Neural cell (in vitro differentiated cells): ENCODE measurements at regions not wholly inside any gene's neighbourhood (a gene's known extent, or its start where the extent isn't known, plus 50 kb on each side); places are given as distances from the start of the nearest gene placed in this dataset.

Experiments used
- H2AFZ ChIP-seq: fragments of 200-600, 300-800 bp; sonication (generic), shearing (Covaris generic); 2 replicates; pipeline ENCODE4 v1.6.0; 2014; ENCODE audit warnings: low read depth, mild to moderate bottlenecking, antibody characterized with exemption, low read length, moderate library complexity
- H3F3A ChIP-seq: fragments of 200-600 bp; shearing (Covaris generic); 2 replicates; pipeline ENCODE4 v1.6.1; 2016; ENCODE audit warnings: mild to moderate bottlenecking, moderate library complexity, mixed read lengths, antibody characterized with exemption, low read length; ENCODE audit not compliant: insufficient read depth, poor library complexity, severe bottlenecking
- H3K27ac ChIP-seq: fragments of 200-600, 300-800 bp; sonication (generic), shearing (Covaris generic); 2 replicates; pipeline ENCODE4 v1.5.1; 2014; ENCODE audit warnings: mild to moderate bottlenecking, low read length, moderate library complexity
- H3K27me3 ChIP-seq: fragments of 300-800, 200-600 bp; sonication (generic), shearing (Covaris generic); 2 replicates; pipeline ENCODE4 v1.6.0; 2014; ENCODE audit warnings: mild to moderate bottlenecking, low read depth, low read length, moderate library complexity; ENCODE audit not compliant: insufficient read depth
- H3K36me3 ChIP-seq: fragments of 300-800, 200-600 bp; sonication (generic), shearing (Covaris generic); 2 replicates; pipeline ENCODE4 v1.5.1; 2014; ENCODE audit warnings: mild to moderate bottlenecking, antibody characterized with exemption, low read length, moderate library complexity; ENCODE audit not compliant: insufficient read depth
- H3K4me2 ChIP-seq: fragments of 300-800, 200-600 bp; sonication (generic), shearing (Covaris generic); 2 replicates; pipeline ENCODE4 v1.6.0; 2014; ENCODE audit warnings: mild to moderate bottlenecking, low read length
- H3K4me3 ChIP-seq: fragments of 300-800, 200-600 bp; sonication (generic), shearing (Covaris generic); 2 replicates; pipeline ENCODE4 v1.5.1; 2014; ENCODE audit warnings: mild to moderate bottlenecking, low read length, moderate library complexity
- H3K79me2 ChIP-seq: fragments of 200-600 bp; shearing (Covaris generic); replicated peaks from 2 replicates; pipeline ENCODE4 v1.6.0; 2014; ENCODE audit warnings: mild to moderate bottlenecking, low read length, moderate library complexity; ENCODE audit not compliant: insufficient read depth
- H3K9ac ChIP-seq: fragments of 300-800, 200-600 bp; sonication (generic), shearing (Covaris generic); 2 replicates; pipeline ENCODE4 v1.6.1; 2016; ENCODE audit warnings: mild to moderate bottlenecking, low read length, mixed read lengths
- H3K9me2 ChIP-seq: fragments of 200-600 bp; shearing (Covaris generic); 2 replicates; pipeline ENCODE4 v1.6.1; 2016; ENCODE audit warnings: mild to moderate bottlenecking, low read length, mixed read lengths; ENCODE audit not compliant: insufficient read depth
- H3K9me3 ChIP-seq: fragments of 200-600, 300-800 bp; sonication (generic), shearing (Covaris generic); 2 replicates; pipeline ENCODE4 v1.6.1; 2016; ENCODE audit warnings: mild to moderate bottlenecking, mixed run types, low read length, moderate library complexity, mixed read lengths
- H4K20me1 ChIP-seq: fragments of 200-600 bp; shearing (Covaris generic); 2 replicates; pipeline ENCODE4 v1.6.1; 2016; ENCODE audit warnings: mild to moderate bottlenecking, mixed run types; ENCODE audit not compliant: insufficient read depth
- EP300 ChIP-seq: fragments of 450-650 bp; conservative IDR thresholded peaks from 2 replicates; pipeline ENCODE4 v1.6.1; 2014; ENCODE audit warnings: antibody characterized with exemption, mild to moderate bottlenecking, moderate library complexity; ENCODE audit not compliant: poor library complexity, severe bottlenecking
- EZH2 ChIP-seq: fragments of 200-600, 300-800 bp; shearing (Covaris generic), sonication (generic); IDR thresholded peaks from 2 replicates; pipeline ENCODE4 v1.6.1; 2014; ENCODE audit warnings: antibody characterized with exemption, low read length, borderline replicate concordance, mild to moderate bottlenecking; ENCODE audit not compliant: insufficient read depth, poor library complexity, severe bottlenecking
- MXI1 ChIP-seq: fragments of 450-650 bp; conservative IDR thresholded peaks from 2 replicates; pipeline ENCODE4 v1.6.1; 2014; ENCODE audit warnings: antibody characterized with exemption, mild to moderate bottlenecking; ENCODE audit not compliant: poor library complexity, severe bottlenecking
- POLR2AphosphoS5 ChIP-seq: IDR thresholded peaks from 2 replicates; pipeline ENCODE4 v1.6.1; 2012
- RAD21 ChIP-seq: fragments of 450-650 bp; conservative IDR thresholded peaks from 2 replicates; pipeline ENCODE4 v1.6.1; 2014; ENCODE audit warnings: antibody characterized with exemption, mild to moderate bottlenecking, moderate library complexity
- REST ChIP-seq: IDR thresholded peaks from 2 replicates; pipeline ENCODE4 v1.6.1; 2012; ENCODE audit warnings: borderline replicate concordance
- SMC3 ChIP-seq: fragments of 450-650 bp; conservative IDR thresholded peaks from 2 replicates; pipeline ENCODE4 v1.6.1; 2014; ENCODE audit warnings: antibody characterized with exemption, mild to moderate bottlenecking, moderate library complexity; ENCODE audit not compliant: poor library complexity
- TAF1 ChIP-seq: IDR thresholded peaks from 2 replicates; pipeline ENCODE4 v1.6.1; 2012; ENCODE audit warnings: low read depth
- TF ChIP-seq, protein P1 (sequence below): fragments of 450-650 bp; IDR thresholded peaks from 2 replicates; pipeline ENCODE4 v1.5.1; 2014; ENCODE audit warnings: antibody characterized with exemption, mild to moderate bottlenecking, moderate library complexity; ENCODE audit not compliant: poor library complexity, severe bottlenecking

- Histone ChIP-seq H3K79me2 (no peaks in the 10 kb centered on the region), H3K27ac (no peak overlapping the region), H3F3A (no peaks in the 10 kb centered on the region), H3K9ac (no peak overlapping the region), H3K9me3 (no peaks in the 10 kb centered on the region), H3K27me3 (no peaks in the 10 kb centered on the region), H3K4me2 (no peak overlapping the region), H4K20me1 (no peaks in the 10 kb centered on the region), H3K4me3 (no peak overlapping the region), H2AFZ (no peak overlapping the region), H3K36me3 (peaks cover 25% of the 10 kb centered on the region), H3K9me2 (no peaks in the 10 kb centered on the region)
- TF ChIP-seq POLR2AphosphoS5, result no peak
- TF ChIP-seq MXI1, result no peak
- TF ChIP-seq TAF1, result no peak
- TF ChIP-seq, protein P1, sequence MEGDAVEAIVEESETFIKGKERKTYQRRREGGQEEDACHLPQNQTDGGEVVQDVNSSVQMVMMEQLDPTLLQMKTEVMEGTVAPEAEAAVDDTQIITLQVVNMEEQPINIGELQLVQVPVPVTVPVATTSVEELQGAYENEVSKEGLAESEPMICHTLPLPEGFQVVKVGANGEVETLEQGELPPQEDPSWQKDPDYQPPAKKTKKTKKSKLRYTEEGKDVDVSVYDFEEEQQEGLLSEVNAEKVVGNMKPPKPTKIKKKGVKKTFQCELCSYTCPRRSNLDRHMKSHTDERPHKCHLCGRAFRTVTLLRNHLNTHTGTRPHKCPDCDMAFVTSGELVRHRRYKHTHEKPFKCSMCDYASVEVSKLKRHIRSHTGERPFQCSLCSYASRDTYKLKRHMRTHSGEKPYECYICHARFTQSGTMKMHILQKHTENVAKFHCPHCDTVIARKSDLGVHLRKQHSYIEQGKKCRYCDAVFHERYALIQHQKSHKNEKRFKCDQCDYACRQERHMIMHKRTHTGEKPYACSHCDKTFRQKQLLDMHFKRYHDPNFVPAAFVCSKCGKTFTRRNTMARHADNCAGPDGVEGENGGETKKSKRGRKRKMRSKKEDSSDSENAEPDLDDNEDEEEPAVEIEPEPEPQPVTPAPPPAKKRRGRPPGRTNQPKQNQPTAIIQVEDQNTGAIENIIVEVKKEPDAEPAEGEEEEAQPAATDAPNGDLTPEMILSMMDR, result no peak
- no peak for TF ChIP-seq RAD21
- TF ChIP-seq SMC3, result no peak
- no peak for TF ChIP-seq REST
- no peak for TF ChIP-seq EZH2
- no peak for TF ChIP-seq EP300
Observed at GRCh38 chr3:124425972-124426371, 304.3 kb upstream of the UMPS start.

DNA sequence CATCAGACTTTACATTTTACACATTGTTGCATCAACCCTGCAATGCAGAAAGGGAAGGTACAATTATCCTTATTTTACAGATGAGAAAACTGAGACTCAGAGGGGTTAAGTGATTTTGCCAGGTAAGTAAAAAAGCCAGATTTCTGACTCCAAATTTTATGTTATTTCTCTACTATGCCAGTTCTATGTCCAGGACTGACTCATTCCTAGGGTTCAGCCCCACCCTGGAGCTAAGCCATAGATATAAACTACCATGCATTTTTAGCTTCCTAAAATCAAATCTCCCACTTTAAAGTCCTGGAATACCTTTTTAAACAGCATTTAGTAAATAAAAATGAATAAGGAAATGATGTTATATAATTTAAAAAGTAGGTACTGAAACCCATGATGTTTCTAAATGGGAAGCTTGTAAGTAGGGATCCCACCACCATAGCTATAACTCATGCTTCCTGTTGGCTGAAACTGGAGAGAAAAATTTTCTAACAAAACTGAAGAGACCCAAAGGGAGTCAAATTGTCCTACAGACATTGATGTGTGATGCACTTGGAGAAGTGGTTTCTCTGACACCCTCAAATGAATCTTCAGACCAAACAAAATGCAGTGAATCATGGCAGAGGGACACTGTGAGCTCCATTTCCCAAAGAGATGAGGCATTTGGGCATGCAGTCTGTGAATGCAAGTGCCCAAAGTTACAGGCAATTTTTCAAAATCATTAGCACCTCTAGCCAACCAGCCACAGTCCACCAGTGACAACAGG is 301.7 kb upstream of the UMPS start:
- Histone ChIP-seq H3K9me2 (no peaks in the 10 kb centered on the region), H3K79me2 (no peaks in the 10 kb centered on the region), H4K20me1 (no peaks in the 10 kb centered on the region), H3K9ac (no peak overlapping the region), H3F3A (no peaks in the 10 kb centered on the region), H2AFZ (no peak overlapping the region), H3K4me3 (no peak overlapping the region), H3K4me2 (no peak overlapping the region), H3K36me3 (peaks cover 28% of the 10 kb centered on the region), H3K27me3 (no peaks in the 10 kb centered on the region), H3K9me3 (no peaks in the 10 kb centered on the region), H3K27ac (no peak overlapping the region)
- no peak for TF ChIP-seq REST
- no peak for TF ChIP-seq EP300
- TF ChIP-seq SMC3, result no peak
- TF ChIP-seq MXI1, result no peak
- TF ChIP-seq, protein P1, result no peak
- no peak for TF ChIP-seq TAF1
- TF ChIP-seq EZH2, result no peak
- no peak for TF ChIP-seq POLR2AphosphoS5
- no peak for TF ChIP-seq RAD21
